Endothelial cell of umbilical vein (primary cell): ENCODE measurements at regions not wholly inside any gene's neighbourhood (a gene's known extent, or its start where the extent isn't known, plus 50 kb on each side); places are given as distances from the start of the nearest gene placed in this dataset.

ENCODE experiments used
- POLR2AphosphoS5 ChIP-seq: IDR thresholded peaks from 2 replicates; pipeline ENCODE4 v1.6.1; 2012; ENCODE audit warnings: low read depth, mild to moderate bottlenecking, control low read depth, low read length, moderate library complexity; ENCODE audit not compliant: insufficient read depth
- TF ChIP-seq, protein P1 (sequence below), 2 donors: IDR thresholded peaks; 1 replicate in 1 of 2; 2 replicates in 1 of 2; pipeline ENCODE4 v1.5.1; 2011; ENCODE audit warnings: low read length in 2 of 2, mild to moderate bottlenecking in 2 of 2, moderate library complexity in 2 of 2, control low read depth in 1 of 2, inconsistent platforms in 1 of 2, low read depth in 1 of 2; ENCODE audit not compliant: insufficient read depth in 1 of 2; ENCODE audit errors: extremely low read depth in 1 of 2

- TF ChIP-seq, protein P1, sequence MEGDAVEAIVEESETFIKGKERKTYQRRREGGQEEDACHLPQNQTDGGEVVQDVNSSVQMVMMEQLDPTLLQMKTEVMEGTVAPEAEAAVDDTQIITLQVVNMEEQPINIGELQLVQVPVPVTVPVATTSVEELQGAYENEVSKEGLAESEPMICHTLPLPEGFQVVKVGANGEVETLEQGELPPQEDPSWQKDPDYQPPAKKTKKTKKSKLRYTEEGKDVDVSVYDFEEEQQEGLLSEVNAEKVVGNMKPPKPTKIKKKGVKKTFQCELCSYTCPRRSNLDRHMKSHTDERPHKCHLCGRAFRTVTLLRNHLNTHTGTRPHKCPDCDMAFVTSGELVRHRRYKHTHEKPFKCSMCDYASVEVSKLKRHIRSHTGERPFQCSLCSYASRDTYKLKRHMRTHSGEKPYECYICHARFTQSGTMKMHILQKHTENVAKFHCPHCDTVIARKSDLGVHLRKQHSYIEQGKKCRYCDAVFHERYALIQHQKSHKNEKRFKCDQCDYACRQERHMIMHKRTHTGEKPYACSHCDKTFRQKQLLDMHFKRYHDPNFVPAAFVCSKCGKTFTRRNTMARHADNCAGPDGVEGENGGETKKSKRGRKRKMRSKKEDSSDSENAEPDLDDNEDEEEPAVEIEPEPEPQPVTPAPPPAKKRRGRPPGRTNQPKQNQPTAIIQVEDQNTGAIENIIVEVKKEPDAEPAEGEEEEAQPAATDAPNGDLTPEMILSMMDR (IDR thresholded peaks at IDR 0.05; ENCODE audit: extremely low read depth in 1 of 2, insufficient read depth in 1 of 2, low read depth in 1 of 2, low read length in 2 of 2) = no peak
- TF ChIP-seq POLR2AphosphoS5 = no peak
Observed at GRCh38 chr4:123777373-123777772, 380.8 kb downstream of the SPRY1 start.
